ENCODE measurements at regions not wholly inside any gene's neighbourhood (a gene's known extent, or its start where the extent isn't known, plus 50 kb on each side); places are given as distances from the start of the nearest gene placed in this dataset.
A peak's percentile ranks its signal among the peaks of the same experiment; 100 is the strongest.

DNA sequence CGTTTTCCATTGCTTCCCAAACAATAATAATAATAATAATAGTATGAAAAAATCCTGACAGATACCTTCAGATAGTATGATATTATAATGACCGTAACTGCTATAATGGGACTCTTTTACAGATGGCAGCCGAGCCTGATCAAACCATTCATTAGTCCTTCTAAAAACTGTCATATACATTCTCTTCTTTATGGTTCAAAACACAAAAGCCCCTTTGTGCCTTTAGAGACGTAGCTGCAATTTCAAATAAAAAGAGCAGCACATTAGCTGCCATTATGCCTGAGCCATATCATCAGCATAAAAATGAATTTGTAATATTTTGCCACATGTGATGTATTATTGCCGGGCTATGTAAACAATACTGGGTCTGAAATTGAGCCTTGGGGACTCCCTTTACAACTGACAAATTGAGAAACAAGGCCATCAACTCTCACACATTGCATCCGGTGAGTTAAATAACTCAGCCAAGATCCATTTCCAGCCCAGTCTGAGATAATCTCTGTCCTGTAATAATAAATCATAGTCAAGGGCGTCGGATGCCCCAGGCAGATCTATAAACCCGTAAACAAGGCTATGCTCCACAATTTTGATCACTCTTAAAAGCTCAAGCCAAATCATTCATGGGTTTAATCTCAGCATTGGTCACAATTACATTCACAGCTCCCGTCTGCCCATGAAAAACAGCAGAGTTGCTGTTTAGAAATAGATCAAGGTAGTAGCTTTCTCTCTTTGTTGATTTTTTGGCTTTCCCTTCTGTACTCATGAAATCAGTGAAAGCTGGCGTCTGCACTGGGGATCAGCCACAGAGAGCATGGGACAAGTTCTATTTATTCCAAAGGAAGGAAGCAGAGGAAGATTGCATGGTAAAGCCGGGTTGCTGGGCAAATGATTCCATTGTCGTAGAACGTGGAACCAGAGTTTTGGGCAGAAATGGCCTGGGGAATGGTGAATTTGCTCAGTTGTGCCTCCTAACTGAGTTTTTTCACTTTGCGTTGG, 150.1 kb upstream of the BMPER start:
- DNase-seq (ENCODE audit: low read depth in 2 of 2), result no peak

DNA sequence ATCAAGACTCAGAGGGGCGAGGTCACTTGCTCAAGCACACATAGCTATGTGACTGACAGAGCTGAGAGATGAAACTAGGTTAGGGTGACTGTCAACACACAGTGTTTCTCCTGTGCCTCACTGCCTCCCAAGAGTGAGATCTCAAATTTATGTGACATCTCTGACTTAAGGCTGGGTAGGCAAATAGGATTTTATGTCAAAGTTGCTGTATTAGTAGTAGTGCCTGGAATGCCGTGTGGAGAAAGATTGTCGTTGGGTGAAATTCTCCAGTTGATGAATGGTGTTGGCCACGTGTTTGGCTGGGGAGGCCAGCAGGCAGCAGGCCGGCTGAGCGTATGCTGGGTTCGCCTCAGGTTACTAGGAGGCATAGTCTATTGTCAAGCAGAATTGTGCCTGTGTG, 148.3 kb upstream of the BMPER start:
- no peak for DNase-seq (ENCODE audit: low read depth in 2 of 2)

DNA sequence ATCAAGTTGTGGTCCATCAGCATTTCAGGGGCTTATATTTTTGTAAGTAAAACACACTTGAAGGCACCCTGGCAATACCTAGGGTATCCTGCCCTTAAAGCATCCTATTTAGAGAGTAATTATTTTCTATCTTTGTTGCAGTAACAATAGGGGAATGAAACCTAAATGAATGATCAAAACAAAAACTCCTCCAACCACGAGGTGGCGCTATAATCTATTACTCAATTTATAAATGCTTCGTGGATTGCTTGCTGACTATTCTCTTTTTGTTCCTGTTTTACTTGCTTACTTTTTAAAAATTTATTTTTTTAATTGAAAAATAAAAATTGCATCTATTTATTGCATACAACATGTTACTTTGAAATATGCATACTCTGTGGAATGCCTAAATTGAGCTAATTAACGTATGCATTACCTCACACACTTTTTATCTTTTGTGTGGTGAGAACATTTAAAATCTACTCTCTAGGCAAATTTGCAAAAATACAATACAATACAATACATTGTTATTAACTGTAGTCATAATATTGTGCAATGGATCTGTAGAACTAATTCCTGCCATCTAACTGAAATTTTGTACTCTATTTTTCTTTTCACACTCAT, 147.7 kb upstream of the BMPER start:
- DNase-seq (ENCODE audit: low read depth in 2 of 2), result peak; percentile 6 to 14

DNA sequence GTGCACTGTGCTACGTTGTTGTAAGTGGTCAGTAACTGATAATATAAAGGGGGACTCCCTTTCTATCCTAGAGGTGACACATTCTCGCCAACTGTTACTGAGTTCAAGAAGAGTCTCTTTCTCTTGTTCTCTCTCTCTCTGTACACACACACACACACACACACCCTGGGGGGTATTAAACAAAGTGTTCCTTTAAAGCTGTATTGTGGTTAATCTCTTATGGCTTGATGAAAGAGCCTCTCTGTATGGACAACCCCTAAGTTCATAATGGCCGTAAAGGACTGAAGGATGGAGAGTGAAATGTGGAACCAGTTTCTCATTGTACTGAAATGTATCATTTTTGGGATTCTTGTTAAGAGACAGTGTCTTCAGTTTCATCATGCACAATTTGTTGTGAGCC, 145.2 kb upstream of the BMPER start:
- no peak for DNase-seq (ENCODE audit: low read depth in 2 of 2)

DNA sequence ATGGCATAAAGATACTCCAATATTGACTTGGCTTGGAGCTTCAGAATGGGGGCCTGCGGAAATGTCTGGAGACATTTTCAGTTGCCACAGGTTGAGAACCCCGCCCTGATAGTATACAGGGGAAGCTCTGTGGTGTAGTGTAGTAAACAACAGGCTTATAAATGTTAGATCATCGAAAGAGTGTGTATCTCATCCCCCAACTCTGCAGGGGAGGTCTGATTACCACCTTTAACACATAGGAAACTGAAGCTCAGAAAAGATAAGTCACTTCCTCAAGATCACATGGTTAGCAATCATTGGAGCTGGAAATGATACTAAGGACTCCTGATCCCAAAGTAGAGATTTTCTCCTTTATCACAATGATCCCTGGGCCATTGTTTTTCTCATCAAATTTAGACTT, 144.5 kb upstream of the BMPER start:
- no peak for DNase-seq (ENCODE audit: low read depth in 2 of 2)

DNA sequence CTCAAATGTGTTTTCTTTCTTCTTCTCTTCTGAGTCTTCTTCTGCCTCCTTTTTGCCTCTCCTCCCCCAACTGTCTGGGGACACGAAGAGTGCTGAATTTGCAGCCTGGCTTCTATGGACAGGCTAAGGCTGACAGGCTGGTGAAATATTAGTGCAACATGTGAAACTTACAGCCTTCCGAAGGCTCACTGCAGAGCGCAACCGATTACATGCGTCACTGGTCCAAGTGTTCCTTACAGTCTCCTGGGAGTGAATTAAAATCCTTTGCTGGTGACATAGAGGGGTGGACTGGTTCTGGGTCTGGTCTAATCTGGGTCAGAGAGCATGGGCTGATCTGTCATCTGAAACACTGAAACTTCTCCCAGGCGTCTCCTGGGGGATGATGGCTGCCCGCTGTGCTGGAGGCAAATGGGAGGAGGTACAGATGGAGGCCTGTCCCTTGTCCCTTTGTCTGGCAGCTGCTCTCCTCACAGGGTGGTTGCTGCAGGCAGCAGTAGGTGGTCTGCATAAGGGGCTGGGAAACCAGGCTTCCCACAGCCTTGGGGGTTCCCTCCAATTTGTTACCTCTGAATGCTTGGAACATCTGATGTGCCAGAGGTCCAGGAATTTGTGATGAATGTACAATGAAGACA, 143.8 kb upstream of the BMPER start:
- no peak for DNase-seq (ENCODE audit: low read depth in 2 of 2)

DNA sequence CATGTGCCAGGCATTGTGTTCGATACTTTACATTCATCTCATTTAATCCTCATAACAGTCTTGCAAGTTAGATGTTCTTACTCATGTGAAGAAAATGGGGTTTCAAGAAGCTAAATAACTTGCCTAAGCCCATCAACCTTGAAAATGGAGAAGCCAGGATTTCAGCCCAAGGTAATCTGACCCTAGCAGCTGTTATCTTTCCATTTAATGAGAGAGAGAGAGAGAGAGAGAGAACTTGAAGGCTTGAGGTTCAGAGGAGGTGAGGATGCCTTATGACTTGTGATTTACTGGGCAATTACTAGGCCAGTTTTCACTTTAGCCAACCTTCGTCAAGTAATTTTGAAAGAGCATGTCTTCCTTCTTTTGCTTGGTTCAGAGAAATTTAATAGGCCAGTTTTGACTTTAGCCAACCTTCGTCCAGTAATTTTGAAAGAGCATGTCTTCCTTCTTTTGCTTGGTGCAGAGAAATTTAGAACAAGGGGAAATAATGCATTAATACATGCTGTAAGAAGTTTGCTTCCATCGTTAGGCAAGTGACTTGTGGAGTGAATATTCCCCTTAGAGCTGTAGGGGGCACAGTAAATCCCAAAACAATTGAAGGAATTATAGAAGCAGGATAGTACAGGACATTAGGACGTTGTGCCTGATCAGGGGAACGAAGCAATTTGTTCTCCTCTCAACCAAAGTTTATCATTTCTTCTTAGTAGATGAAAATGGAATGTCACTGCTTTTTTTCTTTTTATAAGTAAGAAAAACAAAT, 143.0 kb upstream of the BMPER start:
- DNase-seq (ENCODE audit: low read depth in 2 of 2), result no peak

DNA sequence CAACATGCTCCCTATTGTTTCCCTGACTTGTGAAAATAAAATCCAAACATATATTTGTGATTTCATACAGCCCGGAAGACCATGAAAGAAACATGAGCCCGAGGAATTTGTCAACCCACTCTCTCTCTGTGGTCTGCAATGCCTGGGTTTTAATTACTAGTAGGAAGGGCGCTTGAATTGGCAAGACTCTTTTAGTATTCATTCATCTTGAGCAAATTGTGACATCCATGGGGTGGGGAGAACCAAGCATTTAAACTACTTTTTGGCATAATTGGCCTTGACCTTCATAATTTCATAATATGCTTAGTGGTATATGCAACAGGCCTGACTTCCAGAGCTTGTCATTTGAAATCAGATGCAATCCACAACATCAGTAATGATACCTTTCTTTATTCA, 142.4 kb upstream of the BMPER start:
- no peak for DNase-seq (ENCODE audit: low read depth in 2 of 2)

DNA sequence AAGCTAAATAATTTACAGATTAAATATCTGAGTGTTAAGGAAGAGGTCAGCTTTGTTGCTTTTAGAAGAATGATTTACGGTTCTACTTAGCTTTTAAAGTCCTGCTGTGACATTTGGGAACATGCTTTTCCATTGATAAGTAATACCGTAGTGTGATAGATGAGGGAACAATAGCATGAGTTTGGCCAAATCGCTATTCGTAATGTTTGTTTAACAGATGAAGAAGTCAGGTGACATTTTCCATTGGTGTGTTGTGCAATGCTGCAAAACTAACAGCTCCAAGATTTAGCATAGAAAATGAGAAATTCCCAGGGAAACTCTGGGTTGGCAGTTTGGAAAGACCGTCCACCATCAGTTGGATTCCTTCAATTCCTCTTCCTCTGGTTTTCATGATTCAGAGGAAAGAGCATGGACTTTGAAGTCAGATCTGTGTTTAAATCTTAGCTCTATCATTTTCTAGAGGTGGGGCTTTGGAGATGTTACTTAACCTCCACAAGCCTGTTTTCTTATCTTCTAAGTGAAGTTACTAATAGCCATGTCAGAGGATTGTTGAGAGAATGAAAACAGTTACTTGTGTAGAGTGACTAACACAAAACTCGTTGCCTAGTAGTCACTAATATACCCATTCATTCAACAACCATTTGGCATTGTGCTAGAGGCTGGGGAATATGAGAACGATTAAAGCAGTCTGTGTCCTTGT, 140.4 kb upstream of the BMPER start:
- DNase-seq (ENCODE audit: low read depth in 2 of 2), result no peak

DNA sequence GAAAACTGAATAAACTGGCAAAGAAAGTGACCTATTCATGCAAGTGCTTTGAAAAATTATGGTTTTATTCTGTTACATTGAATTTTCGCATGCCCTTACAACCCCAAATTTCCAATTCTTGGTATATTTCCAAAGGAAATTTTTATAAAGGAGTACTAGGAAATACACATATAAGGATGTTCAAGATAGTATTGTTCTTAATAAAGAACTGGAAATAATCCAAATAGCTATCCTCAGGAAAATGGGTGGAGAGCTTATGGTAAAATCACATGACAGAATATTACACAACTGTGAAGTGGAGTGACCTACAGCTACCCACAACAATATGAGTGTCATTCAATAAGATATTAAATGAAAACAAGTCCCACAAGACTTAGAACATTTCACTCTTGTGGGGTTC, 138.9 kb upstream of the BMPER start:
- DNase-seq (ENCODE audit: low read depth in 2 of 2), result no peak

DNA sequence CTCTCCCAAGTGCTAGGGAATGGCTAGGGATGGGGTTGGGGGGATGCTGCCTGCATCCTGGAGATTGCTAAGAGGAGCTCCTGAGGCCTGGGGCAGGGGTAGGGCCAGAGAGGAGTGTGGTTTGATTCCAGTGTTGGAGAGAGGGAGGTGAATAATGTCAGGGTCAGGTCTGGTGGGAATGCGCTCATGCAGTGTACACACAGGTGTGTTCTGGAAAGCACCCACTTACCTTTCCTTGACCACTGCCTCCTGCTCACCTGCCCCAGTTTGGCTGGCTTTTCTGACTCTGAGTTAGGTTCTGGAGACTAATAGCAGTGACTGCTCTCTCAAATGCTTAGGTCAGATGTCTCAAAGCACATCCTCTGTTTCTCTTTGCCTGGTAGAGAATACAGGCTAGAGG, 135.4 kb upstream of the BMPER start:
- no peak for DNase-seq (ENCODE audit: low read depth in 2 of 2)

DNA sequence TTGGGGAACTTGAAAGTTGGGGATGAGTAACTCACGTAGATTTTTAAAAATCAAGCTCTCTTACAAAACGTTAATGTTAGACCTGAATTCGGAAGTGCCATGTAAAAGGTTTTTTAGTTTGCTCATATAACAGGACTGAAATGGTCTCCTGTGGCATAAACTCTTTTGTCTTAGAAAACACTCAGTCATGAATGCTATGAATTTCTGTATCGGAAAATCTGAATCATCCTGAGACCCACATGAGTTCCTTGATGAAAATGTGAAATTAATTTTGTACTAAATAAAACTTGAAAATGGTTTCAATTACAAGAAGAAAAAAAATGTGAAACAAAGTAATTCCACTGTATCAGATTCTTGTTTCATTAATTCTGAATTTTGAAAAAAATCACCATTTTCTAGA, 134.8 kb upstream of the BMPER start:
- no peak for DNase-seq (ENCODE audit: low read depth in 2 of 2)

DNA sequence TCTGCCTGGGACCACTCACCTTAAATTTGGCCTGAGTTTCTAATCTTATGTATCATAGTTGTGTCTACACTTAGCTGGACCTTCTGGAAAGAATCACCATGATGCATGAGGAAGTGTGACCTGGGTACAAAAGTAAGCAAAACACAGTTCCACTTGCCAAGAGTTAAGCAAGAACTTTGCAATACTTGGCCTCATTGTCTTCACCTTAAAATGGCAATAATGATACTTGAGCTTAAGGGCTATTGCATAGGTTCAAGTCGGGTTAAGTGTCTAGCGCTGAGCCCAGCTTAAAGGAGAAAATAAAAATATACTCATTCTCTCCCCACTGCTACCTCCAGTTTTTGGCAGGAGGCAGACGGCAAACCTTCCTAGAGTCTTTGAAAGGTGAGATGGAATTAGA, 133.9 kb upstream of the BMPER start:
- DNase-seq (ENCODE audit: low read depth in 2 of 2), result no peak

DNA sequence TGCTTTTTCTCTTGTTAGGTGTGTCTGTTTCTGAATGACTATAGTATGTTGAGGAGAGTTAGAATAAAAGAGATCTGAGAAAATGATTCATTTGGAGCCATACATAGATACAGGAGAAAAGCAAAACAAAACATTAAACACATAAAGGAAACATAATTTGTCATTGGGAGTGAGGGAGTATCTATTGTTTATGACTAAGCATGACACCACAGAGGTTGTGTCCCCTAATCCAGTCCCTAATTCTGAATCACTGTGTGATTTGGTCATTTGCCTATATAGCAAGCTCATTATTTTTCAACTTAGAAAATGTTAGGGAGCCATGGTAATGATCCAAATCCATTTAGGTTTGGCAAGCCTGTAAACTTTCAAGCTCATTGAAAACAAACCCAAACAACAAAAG, 132.3 kb upstream of the BMPER start:
- DNase-seq (ENCODE audit: low read depth in 2 of 2), result no peak

DNA sequence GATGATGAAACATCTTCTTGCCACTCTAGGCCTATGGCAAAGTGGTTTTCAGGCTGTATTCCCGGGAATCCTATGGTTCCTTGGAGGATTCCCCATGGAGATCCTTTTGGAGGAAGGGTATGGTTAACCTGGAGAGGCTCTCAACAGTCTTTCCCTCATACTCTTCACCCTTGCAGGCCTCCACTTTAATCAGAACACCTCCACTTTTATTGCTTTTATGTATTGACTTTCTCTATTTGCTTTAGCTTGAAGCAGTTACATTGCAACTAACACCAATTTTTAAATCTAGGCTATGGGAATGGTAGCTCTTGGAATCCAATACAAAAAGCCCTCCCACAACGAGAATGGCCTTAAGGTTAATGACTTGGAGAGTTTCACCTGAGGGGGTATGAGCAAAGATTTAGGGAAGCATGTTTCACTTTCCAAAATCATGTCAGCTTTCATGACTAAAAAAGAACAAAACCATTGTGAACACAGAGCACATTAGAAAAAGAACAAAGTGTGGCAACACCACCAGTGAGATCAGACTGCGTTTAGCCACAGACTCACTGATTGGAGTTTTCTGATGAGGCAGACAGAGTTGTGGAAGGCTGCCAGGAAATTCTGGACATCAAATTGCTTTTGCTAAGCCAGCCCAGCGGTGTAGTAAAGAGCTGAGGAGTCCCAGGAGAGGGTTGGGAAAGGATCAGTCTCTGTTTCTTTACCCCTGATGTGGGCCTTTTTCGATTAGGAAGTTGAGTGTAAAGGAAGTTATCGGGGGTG, 130.4 kb upstream of the BMPER start:
- no peak for DNase-seq (ENCODE audit: low read depth in 2 of 2)

DNA sequence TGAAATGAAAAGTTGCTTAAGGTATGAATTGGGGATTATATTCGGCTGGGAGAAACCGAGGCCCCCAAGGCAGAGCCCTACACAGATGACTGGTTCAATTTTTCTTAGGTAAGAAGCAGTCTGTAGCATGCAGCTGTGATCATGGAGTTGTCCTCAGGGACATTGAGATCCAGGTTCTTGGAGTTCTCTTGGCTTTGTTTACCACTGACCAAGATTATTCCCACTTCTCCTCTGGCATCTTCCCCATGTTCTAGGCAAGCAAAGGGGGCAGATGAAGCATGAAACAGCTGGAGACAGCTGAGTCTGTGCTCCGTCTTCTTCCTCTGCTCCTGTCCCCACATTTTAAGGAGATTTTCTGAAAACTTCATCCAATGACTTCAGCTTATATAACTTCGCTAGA, 129.5 kb upstream of the BMPER start:
- DNase-seq (ENCODE audit: low read depth in 2 of 2), result no peak

DNA sequence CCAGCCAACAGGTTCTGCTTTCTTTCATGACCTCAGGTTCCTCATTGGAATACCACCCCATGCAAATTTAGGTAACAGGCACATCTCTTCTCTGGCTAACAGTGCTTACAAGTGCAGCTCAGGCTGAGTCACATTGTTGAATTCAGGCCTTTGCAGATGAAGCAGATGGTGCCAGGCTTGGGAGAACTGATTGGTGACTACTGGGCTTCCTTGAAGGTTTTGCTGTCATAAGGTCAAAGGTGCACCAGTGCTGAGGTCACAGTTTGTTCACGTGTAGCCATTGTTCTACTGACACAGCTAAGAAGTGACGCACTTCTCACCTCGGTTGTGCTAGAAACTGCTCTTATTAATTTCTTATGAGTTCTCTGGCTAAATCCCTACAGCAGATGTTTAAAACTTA, 128.6 kb upstream of the BMPER start:
- DNase-seq (ENCODE audit: low read depth in 2 of 2), result no peak

DNA sequence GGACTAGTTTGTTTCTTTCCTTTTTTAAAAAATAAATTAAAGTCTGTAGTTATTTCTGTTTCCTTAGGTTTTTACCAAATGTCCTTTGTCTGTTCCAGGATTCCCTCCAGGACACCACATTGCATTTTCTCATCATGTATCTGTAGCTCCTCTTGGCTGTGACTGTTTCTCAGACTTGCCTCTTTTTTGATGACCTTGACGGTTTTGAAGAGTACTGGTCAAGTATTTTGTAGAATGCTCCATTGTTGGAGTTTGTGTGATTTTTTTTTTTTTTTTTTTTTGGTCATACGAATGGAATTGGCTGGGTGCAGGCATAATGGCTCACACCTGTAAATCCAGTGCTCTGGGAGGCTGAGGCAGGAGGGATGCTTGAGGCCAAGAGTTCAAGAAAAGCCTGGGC, 127.1 kb upstream of the BMPER start:
- no peak for DNase-seq (ENCODE audit: low read depth in 2 of 2)

DNA sequence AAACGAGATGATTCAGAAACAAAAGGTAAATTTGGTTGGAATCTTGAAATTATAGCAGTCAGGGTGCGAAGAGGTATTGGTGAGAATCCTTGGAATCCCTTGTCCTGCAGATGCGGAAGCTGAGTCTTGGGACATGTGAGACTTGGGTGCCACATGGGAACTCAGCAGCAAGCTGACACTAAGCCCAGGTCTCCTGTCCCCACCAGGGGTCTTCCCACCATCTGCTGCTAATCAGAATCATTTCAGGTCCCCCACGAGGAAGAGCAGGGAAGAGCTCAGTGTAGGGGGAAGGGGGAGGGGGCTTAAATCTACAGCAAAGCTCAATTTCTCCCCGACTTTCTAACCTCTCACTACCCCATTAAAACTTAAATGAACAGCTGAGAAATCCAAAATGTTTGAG, 126.1 kb upstream of the BMPER start:
- DNase-seq (ENCODE audit: low read depth in 2 of 2), result no peak

DNA sequence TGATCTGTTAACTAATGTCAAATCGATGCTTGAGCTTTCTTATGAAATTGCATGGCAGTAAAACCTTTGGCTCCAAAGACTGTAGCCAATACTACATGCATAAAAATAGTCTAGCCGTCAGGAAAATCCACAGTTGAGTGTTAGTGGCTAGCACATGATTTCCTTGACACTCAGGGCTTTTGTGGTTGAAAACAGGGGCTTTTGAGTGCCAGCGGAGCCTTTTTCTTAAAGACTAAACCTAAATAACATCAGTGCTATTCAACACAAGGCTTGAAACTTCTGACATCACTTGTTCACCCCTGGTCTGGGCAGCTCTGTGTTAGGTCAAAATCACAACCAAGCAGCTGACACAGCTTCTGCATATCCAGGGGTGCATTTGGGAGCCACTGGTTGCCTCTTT, 124.2 kb upstream of the BMPER start:
- no peak for DNase-seq (ENCODE audit: low read depth in 2 of 2)

DNA sequence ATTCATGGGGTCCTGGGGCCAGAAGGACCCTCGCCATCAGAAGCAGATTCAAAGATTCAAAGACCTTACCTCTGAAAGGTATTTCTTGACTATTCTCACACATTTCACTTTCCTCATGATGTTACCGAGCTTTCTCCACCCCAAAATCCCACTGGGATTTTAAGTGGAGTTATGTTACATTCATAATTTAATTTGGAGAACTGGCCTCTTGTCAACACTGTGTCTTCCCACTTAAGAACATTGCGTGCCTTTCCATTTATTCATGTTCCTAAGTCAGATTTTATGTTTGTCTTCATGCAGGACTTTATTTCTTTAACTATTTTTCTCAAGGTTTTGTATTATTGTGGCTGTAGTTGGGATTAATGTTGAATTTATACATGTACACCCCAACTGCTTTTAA, 123.5 kb upstream of the BMPER start:
- no peak for DNase-seq (ENCODE audit: low read depth in 2 of 2)
